Amniotic epithelial cell (primary cell): ENCODE measurements at regions not wholly inside any gene's neighbourhood (a gene's known extent, or its start where the extent isn't known, plus 50 kb on each side); places are given as distances from the start of the nearest gene placed in this dataset.
"Not testable (repeated sequence)": the region's sequence is repeated elsewhere in the genome, so short reads cannot be mapped to it uniquely, and the experiment has no call there.

Experiments used
- DNase-seq: peaks from one replicate; pipeline ENCODE4 v3.0.0-alpha.2; 2010; ENCODE audit warnings: low read depth

- not testable (repeated sequence) for DNase-seq
These were observed 452.9 kb downstream of the SEMA3D start for GRCh38 chr7:84733976-84734375.

- not testable (repeated sequence) for DNase-seq
These were observed 456.0 kb downstream of the SEMA3D start for GRCh38 chr7:84730864-84731263.

GRCh38 chr7:84729284-84729683 is 457.6 kb downstream of the SEMA3D start:
- peak; percentile 95 for DNase-seq

GRCh38 chr7:84722734-84723133 is 464.1 kb downstream of the SEMA3D start:
- DNase-seq: no peak

DNA sequence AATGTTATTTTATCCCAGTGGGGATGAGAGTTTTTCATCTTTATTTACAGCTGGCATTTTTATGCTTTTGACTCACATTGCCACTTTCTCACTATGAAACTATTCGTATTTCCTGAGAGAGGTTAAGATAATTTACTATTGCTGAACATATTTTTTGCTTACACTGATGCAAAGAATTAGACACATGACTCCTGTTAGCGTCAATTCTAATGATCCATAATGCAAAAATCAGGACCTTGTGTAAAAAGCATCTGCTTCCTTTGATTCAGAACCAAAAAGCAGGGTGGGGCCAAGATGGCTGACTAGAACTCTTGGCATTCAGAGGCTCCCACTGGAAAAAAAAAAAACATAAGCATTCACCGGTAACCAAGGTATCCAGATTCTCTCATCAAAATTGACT is 464.8 kb downstream of the SEMA3D start:
- no peak for DNase-seq

DNA sequence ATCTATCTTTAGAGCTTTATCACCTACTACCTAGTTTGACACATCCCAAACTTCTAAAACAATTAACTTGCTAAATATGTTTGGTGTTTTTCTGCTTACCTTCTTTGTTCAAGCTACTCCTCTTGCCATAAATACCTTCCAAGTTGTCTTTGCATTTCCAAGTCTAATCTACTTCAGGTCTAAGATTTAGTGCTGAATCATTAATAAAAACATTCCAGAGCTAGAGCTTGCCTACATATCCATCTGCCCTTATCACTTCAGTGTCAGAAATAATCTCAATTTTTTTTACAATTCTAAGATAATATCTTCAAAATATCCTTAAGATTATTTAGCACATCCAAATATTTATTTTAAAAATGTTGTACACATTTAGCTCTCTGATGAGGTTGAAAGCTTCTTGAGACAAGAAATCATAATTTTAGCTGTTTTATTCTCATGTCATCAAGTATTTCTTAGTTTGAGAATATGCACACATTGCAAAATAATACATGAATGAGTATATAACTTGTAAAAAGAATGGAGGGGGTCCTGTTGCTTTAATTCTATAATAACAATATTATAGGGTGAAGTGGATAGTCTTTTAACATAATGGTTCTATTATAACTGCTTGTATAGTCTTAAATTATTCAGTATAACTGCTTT is 466.3 kb downstream of the SEMA3D start:
- DNase-seq: peak; percentile 64

DNA sequence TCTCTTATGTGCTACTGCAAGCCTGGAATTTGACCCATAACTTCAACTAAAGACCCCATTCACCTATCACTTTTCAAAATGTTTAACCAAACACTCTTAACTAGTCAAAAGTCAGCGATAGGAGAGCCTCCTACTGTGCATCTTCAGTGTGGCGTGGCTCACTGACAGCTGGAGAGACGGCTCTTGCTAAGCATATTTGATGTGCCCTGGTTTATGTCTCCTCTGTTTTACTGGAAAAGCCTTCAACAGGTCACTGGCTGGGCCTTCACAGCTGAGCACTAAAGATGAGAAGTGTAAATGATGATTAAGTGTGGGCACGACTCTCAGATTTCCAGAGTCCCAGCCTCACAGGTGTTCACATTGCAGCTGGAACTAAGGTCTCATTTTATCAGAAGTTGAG is 472.1 kb downstream of the SEMA3D start:
- DNase-seq: no peak

- peak; percentile 52 for DNase-seq
These were observed 474.3 kb downstream of the SEMA3D start for GRCh38 chr7:84712374-84713121.

DNA sequence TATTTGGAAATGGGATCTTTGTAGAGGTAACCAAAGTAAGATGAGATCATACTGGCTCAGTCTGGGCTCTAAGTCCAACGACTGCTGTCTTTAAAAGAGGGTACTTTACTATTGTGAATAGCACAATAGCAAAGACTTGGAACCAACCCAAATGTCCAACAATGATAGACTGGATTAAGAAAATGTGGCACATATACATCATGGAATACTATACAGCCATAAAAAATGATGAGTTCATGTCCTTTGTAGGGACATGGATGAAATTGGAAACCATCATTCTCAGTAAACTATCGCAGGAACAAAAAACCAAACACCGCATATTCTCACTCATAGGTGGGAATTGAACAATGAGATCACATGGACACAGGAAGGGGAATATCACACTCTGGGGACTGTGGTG is 476.3 kb downstream of the SEMA3D start:
- not testable (repeated sequence) for DNase-seq

GRCh38 chr7:84705706-84706105 is 481.1 kb downstream of the SEMA3D start:
- DNase-seq: peak; percentile 33

DNA sequence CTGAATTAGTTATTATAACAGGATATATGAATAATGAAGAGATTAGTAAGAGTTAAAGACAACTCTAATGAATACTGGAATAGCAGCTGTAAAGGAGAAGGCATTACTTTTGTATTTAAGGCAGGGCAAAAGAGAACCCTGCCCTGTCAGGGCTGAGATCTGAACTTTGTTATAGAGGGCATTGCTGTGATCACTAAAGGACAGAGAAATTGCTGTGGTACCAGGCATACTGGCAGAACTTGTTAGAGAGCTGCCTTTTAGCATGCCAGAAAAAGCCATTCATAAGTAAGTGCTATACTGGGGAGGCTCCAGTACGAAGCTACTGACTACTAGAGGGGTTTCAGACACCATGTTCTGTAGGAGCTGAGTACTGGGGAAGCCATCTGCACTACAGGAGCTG is 481.8 kb downstream of the SEMA3D start:
- DNase-seq: no peak

- no peak for DNase-seq
These were observed 482.5 kb downstream of the SEMA3D start for GRCh38 chr7:84704380-84704779.

DNA sequence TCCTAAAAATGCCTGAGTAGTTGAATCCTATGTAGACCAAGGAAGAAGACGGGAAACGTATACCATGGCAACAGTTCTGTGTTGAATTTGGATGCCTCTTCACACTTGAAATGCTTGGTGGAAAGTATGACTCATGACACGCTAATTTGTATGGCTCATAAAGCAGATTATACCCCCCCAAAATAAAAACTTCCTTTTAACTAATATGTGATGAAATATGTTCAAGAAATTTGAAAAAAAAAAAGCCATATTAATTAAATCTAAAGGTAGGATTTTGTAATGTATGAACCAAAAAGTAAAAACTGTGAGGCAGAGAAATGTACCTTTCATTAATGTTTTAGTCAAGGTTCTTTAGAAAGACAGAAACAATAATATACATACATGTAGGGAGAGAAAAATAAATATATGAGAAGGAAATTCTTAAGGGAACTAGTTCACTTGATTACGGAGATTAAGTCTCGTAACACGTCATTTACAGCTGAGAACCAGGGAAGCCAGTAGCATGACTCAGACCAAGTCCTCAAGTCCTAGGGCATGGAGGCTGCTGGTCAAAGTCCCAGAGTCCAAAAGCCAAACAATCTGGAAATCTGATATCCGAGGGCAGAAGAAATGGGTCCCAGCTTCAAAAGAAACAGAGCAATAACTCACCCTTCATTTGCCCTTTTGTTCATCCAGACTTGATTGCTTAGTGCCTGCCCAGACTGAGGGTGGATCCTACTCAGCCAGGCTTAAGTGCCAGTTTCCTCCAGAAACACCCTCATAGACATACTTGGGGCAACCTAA is 485.1 kb downstream of the SEMA3D start:
- DNase-seq: peak; percentile 85

- DNase-seq: no peak
These were observed 486.1 kb downstream of the SEMA3D start for GRCh38 chr7:84700563-84701370.

- peak; percentile 95 for DNase-seq
These were observed 489.4 kb downstream of the SEMA3D start for GRCh38 chr7:84697506-84697905.

DNA sequence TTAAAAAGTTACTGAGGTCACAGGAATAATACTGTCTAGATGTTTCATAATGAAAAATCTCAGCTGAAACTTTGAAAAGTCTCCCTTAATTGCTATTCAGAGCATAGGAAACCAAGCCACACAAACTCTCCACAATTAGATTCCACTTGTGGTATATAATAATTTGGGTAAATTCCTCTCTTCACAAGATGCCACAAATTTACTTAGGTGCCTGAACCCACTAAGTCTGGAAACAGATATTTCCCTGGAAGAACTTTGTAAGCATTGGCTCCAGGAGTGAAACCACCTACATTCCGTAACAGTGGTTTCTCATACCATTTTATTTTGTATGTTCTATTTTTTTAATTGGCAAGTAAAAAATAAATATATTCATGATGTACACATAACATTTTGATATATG is 493.4 kb downstream of the SEMA3D start:
- no peak for DNase-seq

- DNase-seq: peak; percentile 45
These were observed 494.1 kb upstream of the SEMA3A start for GRCh38 chr7:84688671-84689070.

GRCh38 chr7:84686373-84686772 is 491.8 kb upstream of the SEMA3A start:
- no peak for DNase-seq

GRCh38 chr7:84684836-84685480 is 490.4 kb upstream of the SEMA3A start:
- DNase-seq: no peak

DNA sequence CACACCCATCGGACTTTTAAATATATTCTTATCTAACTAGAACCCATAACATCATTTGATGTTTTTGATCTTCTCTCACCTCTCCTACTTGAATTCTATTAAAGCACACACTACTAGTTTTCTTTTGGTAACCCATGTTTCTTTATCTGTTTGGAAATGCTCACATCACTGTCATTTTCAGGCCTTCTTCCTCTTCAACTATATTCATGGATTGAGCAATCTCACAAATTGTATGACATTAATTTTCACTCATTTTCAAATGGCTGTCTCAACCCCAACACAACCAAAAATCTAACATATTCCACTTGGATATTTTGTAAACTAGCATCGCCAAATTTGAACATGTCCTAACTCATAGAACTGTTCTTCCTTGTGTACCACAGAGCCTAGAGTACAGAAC is 488.0 kb upstream of the SEMA3A start:
- no peak for DNase-seq

- no peak for DNase-seq
These were observed 484.3 kb upstream of the SEMA3A start for GRCh38 chr7:84678841-84679240.
